ENCODE measurements at regions not wholly inside any gene's neighbourhood (a gene's known extent, or its start where the extent isn't known, plus 50 kb on each side); places are given as distances from the start of the nearest gene placed in this dataset.

- no peak for TF ChIP-seq TAF1 (IDR thresholded peaks at IDR 0.05; ENCODE audit: borderline replicate concordance, insufficient read depth, low read length)
- TF ChIP-seq POLR2AphosphoS5 (IDR thresholded peaks at IDR 0.05; ENCODE audit: low read depth, low read length): no peak
- no peak for TF ChIP-seq REST (IDR thresholded peaks at IDR 0.05; ENCODE audit: insufficient read depth in 1 of 2, low read depth in 2 of 2, low read length in 2 of 2)
- TF ChIP-seq FOXP2 (optimal IDR thresholded peaks at IDR 0.05; ENCODE audit: borderline replicate concordance, extremely low read depth, extremely low read length, insufficient read depth): no peak
- TF ChIP-seq SIN3A (IDR thresholded peaks at IDR 0.05; ENCODE audit: borderline replicate concordance, insufficient read depth, low read length): no peak
Observed at GRCh38 chr12:124678421-124678893, 111.0 kb upstream of the NCOR2 start.

GRCh38 chr12:124677552-124678356 lies 110.3 kb upstream of the NCOR2 start:
- TF ChIP-seq POLR2AphosphoS5 (IDR thresholded peaks at IDR 0.05; ENCODE audit: low read depth, low read length) (no peak), SIN3A (IDR thresholded peaks at IDR 0.05; ENCODE audit: borderline replicate concordance, insufficient read depth, low read length) (no peak), FOXP2 (optimal IDR thresholded peaks at IDR 0.05; ENCODE audit: borderline replicate concordance, extremely low read depth, extremely low read length, insufficient read depth) (no peak), REST (IDR thresholded peaks at IDR 0.05; ENCODE audit: insufficient read depth in 1 of 2, low read depth in 2 of 2, low read length in 2 of 2) (no peak), TAF1 (IDR thresholded peaks at IDR 0.05; ENCODE audit: borderline replicate concordance, insufficient read depth, low read length) (no peak)

GRCh38 chr12:124676714-124677462 lies 109.5 kb upstream of the NCOR2 start:
- TF ChIP-seq FOXP2 (optimal IDR thresholded peaks at IDR 0.05; ENCODE audit: borderline replicate concordance, extremely low read depth, extremely low read length, insufficient read depth): no peak
- no peak for TF ChIP-seq SIN3A (IDR thresholded peaks at IDR 0.05; ENCODE audit: borderline replicate concordance, insufficient read depth, low read length)
- TF ChIP-seq POLR2AphosphoS5 (IDR thresholded peaks at IDR 0.05; ENCODE audit: low read depth, low read length): no peak
- TF ChIP-seq TAF1 (IDR thresholded peaks at IDR 0.05; ENCODE audit: borderline replicate concordance, insufficient read depth, low read length): no peak
- TF ChIP-seq REST (IDR thresholded peaks at IDR 0.05; ENCODE audit: insufficient read depth in 1 of 2, low read depth in 2 of 2, low read length in 2 of 2): no peak

- TF ChIP-seq REST (IDR thresholded peaks at IDR 0.05; ENCODE audit: insufficient read depth in 1 of 2, low read depth in 2 of 2, low read length in 2 of 2): no peak
- TF ChIP-seq POLR2AphosphoS5 (IDR thresholded peaks at IDR 0.05; ENCODE audit: low read depth, low read length): no peak
- no peak for TF ChIP-seq FOXP2 (optimal IDR thresholded peaks at IDR 0.05; ENCODE audit: borderline replicate concordance, extremely low read depth, extremely low read length, insufficient read depth)
- no peak for TF ChIP-seq SIN3A (IDR thresholded peaks at IDR 0.05; ENCODE audit: borderline replicate concordance, insufficient read depth, low read length)
- no peak for TF ChIP-seq TAF1 (IDR thresholded peaks at IDR 0.05; ENCODE audit: borderline replicate concordance, insufficient read depth, low read length)
Observed at GRCh38 chr12:124675881-124676713, 108.7 kb upstream of the NCOR2 start.
